Pancreas (tissue), 10 donors: ENCODE measurements at regions not wholly inside any gene's neighbourhood (a gene's known extent, or its start where the extent isn't known, plus 50 kb on each side); places are given as distances from the start of the nearest gene placed in this dataset.

Experiments used
- ATAC-seq, 4 donors: fragments of 200-7000 bp; cut with Tn5 transposase; one replicate each; pipeline versions ENCODE4 v1.8.0 to v1.9.1; 2020; ENCODE audit warnings: mild to moderate bottlenecking in 4 of 4, moderate library complexity in 4 of 4
- DNase-seq, 6 donors: peaks; one replicate each; pipeline ENCODE4 v3.0.0-alpha.2; 2020
- FAIRE-seq: peaks from 2 replicates; lab custom pipeline; 2012; peaks lifted over from hg19 to GRCh38; lab: Jason Lieb, UNC
- H3K27ac ChIP-seq, 4 donors: fragments of 200-600 bp; sonication (generic); 1 replicate in 3 of 4; 2 replicates in 1 of 4; pipeline versions ENCODE4 v1.5.0 to v1.8.0; 2020
- H3K27me3 ChIP-seq, 4 donors: fragments of 200-600 bp; one replicate each; pipeline ENCODE4 v1.8.0; 2021
- H3K36me3 ChIP-seq, 3 donors: fragments of 200-600 bp; sonication (generic) in 1 of 3; one replicate each; pipeline versions ENCODE4 v1.5.0 to v1.8.0; 2020 to 2021
- H3K4me1 ChIP-seq, 3 donors: fragments of 200-600 bp; one replicate each; pipeline ENCODE4 v1.8.0; 2021
- H3K4me3 ChIP-seq, 4 donors: fragments of 200-600 bp; sonication (generic) in 2 of 4; one replicate each; pipeline versions ENCODE4 v1.5.0 to v1.8.0; 2020 to 2021
- H3K9me3 ChIP-seq, 4 donors: fragments of 200-600 bp; one replicate each; pipeline ENCODE4 v1.8.0; 2021
- WGBS, 2 donors: extraction: QIAGEN DNeasy Blood & Tissue Kit; methylation state at CpG; one replicate each; pipeline ENCODE4 v1.1.7; 2013; 5-methylcytosine and 5-hydroxymethylcytosine counted together
- intact Hi-C, 3 donors: fragments of 100-400 bp; cut with DNase I; formaldehyde crosslinking; loops; one replicate each; pipeline versions ENCODE4 v1.11.1 to v1.14.2; 2022
- TF ChIP-seq, protein P1 (sequence below), 4 donors: fragments of 200-600 bp; sonication (generic) in 3 of 4; IDR thresholded peaks; one replicate each; pipeline versions ENCODE4 v1.5.0 to v1.8.0; 2021; ENCODE audit warnings: antibody characterized with exemption in 4 of 4
- donor health status: healthy with polysubstance abuse.
- donor health status: DM: no; HTN: no; CAD: no; lungs with moderate emphysema.
- donor health status: DM: no; HTN: no; CAD: no.
- donor health status: control.
- donor health status: control.
- donor health status: Bipolar disorder and iron deficiency.
- donor health status: DM: yes; HTN: yes; CAD: no.
- donor health status: DM: no; HTN: no; CAD: no.
- donor health status: DM: no; HTN: no; CAD: no.
- donor health status: DM: yes; HTN: yes; CAD: no.

DNA sequence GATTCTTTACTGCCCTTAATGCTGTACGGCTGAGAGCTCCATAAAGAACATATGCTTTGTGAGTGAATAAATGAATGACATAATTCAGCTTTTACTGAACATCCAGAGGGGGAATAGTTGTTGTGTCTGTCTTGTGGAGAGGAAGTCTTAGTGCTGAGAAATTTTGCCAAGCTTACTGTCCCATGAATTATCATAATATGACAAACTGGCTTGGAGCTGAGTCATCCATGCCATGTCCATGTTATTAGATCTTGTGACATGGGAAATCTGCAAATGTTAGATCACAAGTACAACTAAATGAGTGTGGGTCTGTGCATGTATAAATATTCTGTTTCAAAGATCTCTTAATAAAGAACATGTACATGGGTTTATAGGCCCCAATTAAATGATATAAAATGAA lies 350.4 kb downstream of the BMP4 start:
- no peak overlapping the region for H3K27ac ChIP-seq
- DNase-seq (no peak), ATAC-seq (no peak), FAIRE-seq (no peak)
- intact Hi-C loops, result no loop called here
- WGBS, 2 donors, result 78 to 91% methylated on average over 1 of the region's 1 CpG
- no peaks in the 10 kb centered on the region for H3K4me1 ChIP-seq
- TF ChIP-seq, protein P1, sequence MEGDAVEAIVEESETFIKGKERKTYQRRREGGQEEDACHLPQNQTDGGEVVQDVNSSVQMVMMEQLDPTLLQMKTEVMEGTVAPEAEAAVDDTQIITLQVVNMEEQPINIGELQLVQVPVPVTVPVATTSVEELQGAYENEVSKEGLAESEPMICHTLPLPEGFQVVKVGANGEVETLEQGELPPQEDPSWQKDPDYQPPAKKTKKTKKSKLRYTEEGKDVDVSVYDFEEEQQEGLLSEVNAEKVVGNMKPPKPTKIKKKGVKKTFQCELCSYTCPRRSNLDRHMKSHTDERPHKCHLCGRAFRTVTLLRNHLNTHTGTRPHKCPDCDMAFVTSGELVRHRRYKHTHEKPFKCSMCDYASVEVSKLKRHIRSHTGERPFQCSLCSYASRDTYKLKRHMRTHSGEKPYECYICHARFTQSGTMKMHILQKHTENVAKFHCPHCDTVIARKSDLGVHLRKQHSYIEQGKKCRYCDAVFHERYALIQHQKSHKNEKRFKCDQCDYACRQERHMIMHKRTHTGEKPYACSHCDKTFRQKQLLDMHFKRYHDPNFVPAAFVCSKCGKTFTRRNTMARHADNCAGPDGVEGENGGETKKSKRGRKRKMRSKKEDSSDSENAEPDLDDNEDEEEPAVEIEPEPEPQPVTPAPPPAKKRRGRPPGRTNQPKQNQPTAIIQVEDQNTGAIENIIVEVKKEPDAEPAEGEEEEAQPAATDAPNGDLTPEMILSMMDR (IDR thresholded peaks at IDR 0.05), result no peak
- no peak overlapping the region for H3K4me3 ChIP-seq
- no peaks in the 10 kb centered on the region for H3K27me3 ChIP-seq
- no peaks in the 10 kb centered on the region for H3K9me3 ChIP-seq
- H3K36me3 ChIP-seq, result no peaks in the 10 kb centered on the region

DNA sequence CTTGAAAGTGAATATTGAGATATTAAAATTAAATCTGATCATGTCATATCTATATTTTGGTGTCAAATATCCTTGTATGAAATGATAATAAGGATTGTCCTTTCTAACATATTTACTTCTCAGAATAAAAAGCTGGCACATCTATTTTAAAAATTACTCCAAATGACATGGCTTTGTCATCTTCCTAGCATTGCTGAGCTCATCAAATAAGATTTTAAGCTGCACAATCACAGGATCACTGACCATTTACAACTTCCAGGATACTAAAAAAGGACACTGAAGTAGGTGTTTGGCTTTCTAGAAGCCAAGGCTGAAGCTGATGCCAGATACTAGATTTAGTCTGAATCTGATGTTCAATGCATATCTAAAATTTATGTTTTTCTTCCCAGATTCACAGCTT lies 351.1 kb downstream of the BMP4 start:
- no peak for DNase-seq
- no peak for ATAC-seq
- H3K27ac ChIP-seq, result no peak overlapping the region
- no peaks in the 10 kb centered on the region for H3K9me3 ChIP-seq
- TF ChIP-seq, protein P1 (IDR thresholded peaks at IDR 0.05), result no peak
- H3K4me1 ChIP-seq, result no peaks in the 10 kb centered on the region
- H3K27me3 ChIP-seq, result no peaks in the 10 kb centered on the region
- FAIRE-seq, result no peak
- intact Hi-C loops, result no loop called here
- no peaks in the 10 kb centered on the region for H3K36me3 ChIP-seq
- no peak overlapping the region for H3K4me3 ChIP-seq

DNA sequence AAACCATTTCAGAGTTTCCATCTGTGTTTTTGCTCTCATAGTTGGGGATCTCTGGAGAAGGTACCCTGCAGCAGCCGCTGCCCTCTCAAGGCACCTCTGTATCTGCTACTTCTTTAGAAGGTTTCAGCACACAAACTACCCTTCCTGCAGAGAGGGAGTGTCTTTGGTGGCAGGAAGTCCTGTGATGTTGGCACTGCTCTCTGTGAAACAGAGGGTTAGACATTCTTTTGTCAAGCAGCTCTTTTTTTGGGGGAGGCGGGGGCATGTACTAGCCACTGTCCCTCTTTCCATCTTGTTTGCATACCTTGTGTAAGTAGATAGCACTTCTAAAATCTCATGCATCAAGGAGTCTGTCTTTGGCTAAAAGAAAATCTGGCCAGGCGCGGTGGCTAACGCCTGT lies 352.6 kb downstream of the BMP4 start:
- H3K4me1 ChIP-seq, result no peaks in the 10 kb centered on the region
- DNase-seq, result no peak
- H3K9me3 ChIP-seq, result no peaks in the 10 kb centered on the region
- TF ChIP-seq, protein P1 (IDR thresholded peaks at IDR 0.05), result no peak
- 93 to 95% methylated on average over 5 of the region's 5 CpGs for WGBS, 2 donors
- no peak for FAIRE-seq
- intact Hi-C loops, result no loop called here
- H3K36me3 ChIP-seq, result no peaks in the 10 kb centered on the region
- ATAC-seq, result no peak
- H3K4me3 ChIP-seq, result no peak overlapping the region
- no peak overlapping the region for H3K27ac ChIP-seq
- H3K27me3 ChIP-seq, result no peaks in the 10 kb centered on the region

DNA sequence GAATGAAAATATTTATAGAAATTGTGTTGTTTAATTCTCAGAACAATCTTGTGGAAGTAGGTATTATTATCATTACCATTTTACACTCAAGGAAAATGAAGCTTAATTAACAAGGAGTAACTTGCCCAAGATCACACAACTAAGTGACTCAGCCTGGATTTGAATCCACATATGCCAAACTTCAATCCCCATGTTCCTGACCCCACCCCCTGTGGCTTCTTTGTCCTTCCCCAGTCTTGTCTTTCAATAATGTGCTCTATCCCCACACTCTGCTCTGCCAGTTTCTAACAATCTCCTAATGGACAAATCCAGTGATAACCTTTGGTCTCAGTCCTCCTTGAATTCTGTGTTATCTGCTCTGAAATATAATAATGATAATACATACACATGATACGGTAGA lies 355.2 kb downstream of the BMP4 start:
- FAIRE-seq, result no peak
- intact Hi-C loops, result no loop called here
- H3K4me3 ChIP-seq, result no peak overlapping the region
- no peaks in the 10 kb centered on the region for H3K27me3 ChIP-seq
- H3K4me1 ChIP-seq, result no peaks in the 10 kb centered on the region
- WGBS, 2 donors, result 41 to 48% methylated on average over 1 of the region's 1 CpG
- H3K9me3 ChIP-seq, result no peaks in the 10 kb centered on the region
- TF ChIP-seq, protein P1 (IDR thresholded peaks at IDR 0.05), result no peak
- ATAC-seq, result no peak
- no peak overlapping the region for H3K27ac ChIP-seq
- DNase-seq, result no peak
- H3K36me3 ChIP-seq, result no peaks in the 10 kb centered on the region

DNA sequence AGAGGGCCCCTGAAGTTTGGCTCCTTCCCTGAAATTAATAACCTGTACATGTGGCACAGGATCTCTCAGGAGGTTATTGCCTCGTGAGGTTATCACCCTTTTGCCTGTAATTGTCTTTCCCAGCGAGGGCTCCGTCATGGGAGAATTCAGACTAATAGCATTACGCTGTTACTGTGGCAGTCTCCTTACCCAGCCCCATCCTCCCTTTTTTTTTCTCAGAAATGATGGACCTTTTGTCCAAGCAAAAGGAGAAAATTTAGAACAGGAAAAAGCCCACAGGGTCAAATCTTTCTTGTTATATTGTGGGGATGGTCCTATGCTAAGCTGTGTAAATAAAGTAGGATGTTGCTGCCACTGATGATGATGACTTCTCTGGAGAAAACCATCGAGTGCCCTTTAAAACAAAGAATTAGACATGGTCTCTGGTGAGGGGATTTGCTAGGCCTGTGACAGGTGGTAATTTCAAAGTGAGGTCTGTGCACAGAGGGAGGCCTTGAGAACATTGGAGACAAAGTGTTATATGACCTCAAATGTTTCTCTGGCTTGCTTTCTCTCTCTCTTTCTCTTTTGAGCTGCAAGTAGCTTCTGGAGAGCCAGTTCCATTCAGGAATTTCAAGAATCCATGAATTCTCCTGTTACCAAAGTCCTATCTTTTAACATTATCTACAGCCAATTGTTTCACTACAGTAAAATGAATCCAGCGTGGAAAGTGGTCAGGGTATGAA lies 357.2 kb downstream of the BMP4 start:
- H3K4me3 ChIP-seq, result no peak overlapping the region
- H3K9me3 ChIP-seq, result no peaks in the 10 kb centered on the region
- no peak overlapping the region for H3K27ac ChIP-seq
- no peaks in the 10 kb centered on the region for H3K36me3 ChIP-seq
- no peaks in the 10 kb centered on the region for H3K27me3 ChIP-seq
- intact Hi-C loops, result no loop called here
- DNase-seq (no peak), ATAC-seq (no peak), FAIRE-seq (no peak)
- WGBS, 2 donors, result 76 to 79% methylated on average over 6 of the region's 6 CpGs
- TF ChIP-seq, protein P1 (IDR thresholded peaks at IDR 0.05), result no peak
- no peaks in the 10 kb centered on the region for H3K4me1 ChIP-seq
